ENCODE measurements at regions not wholly inside any gene's neighbourhood (a gene's known extent, or its start where the extent isn't known, plus 50 kb on each side); places are given as distances from the start of the nearest gene placed in this dataset.

DNA sequence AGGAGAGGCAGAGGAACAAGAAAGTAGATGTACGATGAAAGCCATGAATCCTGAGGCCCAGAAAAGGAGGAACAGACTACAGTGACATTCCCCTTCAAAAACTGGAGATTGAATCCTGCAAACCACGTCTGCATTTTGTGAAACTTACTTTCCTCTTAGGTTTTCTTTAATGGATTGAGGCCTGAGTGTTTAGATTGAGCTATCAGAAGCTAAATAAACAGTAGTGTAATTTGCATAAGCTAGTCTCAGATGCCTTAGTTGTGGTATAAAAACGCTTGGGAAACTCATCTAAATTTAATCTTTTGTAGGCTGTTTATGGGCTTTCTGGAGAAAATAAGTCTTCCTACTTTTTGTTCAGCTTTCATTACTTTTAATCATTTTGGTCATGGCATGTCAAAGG lies 94.8 kb upstream of the HDAC9 start:
- Histone ChIP-seq H3K4me1 (ENCODE audit: insufficient read depth, low read length, poor library complexity, severe bottlenecking) (peaks cover 32% of the 10 kb centered on the region), H3K27me3 (ENCODE audit: insufficient read depth, low read length, poor library complexity, severe bottlenecking) (no peaks in the 10 kb centered on the region), H3K4me2 (ENCODE audit: low read depth, low read length, poor library complexity, severe bottlenecking) (no peak overlapping the region), H3K79me2 (ENCODE audit: insufficient read depth, low read length) (peaks cover 76% of the 10 kb centered on the region), H4K20me1 (ENCODE audit: insufficient read depth, low read length, poor library complexity, severe bottlenecking) (peaks cover 6% of the 10 kb centered on the region), H3K4me3 (ENCODE audit: low read length, poor library complexity, severe bottlenecking) (no peak overlapping the region), H3F3A (ENCODE audit: low read depth) (no peaks in the 10 kb centered on the region), H3K9me3 (ENCODE audit: insufficient read depth, low read depth, low read length) (no peaks in the 10 kb centered on the region), H2AFZ (ENCODE audit: low read length) (no peak overlapping the region), H3K9ac (ENCODE audit: low read depth, low read length, poor library complexity, severe bottlenecking) (no peak overlapping the region), H3K36me3 (ENCODE audit: insufficient read depth, low read length) (no peaks in the 10 kb centered on the region), H3K9me2 (replicated peaks; ENCODE audit: low read depth, low read length) (no peaks in the 10 kb centered on the region)
- TF ChIP-seq, protein P1, sequence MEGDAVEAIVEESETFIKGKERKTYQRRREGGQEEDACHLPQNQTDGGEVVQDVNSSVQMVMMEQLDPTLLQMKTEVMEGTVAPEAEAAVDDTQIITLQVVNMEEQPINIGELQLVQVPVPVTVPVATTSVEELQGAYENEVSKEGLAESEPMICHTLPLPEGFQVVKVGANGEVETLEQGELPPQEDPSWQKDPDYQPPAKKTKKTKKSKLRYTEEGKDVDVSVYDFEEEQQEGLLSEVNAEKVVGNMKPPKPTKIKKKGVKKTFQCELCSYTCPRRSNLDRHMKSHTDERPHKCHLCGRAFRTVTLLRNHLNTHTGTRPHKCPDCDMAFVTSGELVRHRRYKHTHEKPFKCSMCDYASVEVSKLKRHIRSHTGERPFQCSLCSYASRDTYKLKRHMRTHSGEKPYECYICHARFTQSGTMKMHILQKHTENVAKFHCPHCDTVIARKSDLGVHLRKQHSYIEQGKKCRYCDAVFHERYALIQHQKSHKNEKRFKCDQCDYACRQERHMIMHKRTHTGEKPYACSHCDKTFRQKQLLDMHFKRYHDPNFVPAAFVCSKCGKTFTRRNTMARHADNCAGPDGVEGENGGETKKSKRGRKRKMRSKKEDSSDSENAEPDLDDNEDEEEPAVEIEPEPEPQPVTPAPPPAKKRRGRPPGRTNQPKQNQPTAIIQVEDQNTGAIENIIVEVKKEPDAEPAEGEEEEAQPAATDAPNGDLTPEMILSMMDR (conservative IDR thresholded peaks at IDR 0.05; ENCODE audit: low read length): no peak
- no peak for TF ChIP-seq EZH2phosphoT487 (IDR thresholded peaks at IDR 0.05; ENCODE audit: borderline replicate concordance)

GRCh38 chr7:18401757-18402156 lies 93.8 kb upstream of the HDAC9 start:
- Histone ChIP-seq H3K9me2 (replicated peaks; ENCODE audit: low read depth, low read length) (no peaks in the 10 kb centered on the region), H3K4me3 (ENCODE audit: low read length, poor library complexity, severe bottlenecking) (no peak overlapping the region), H3K4me2 (ENCODE audit: low read depth, low read length, poor library complexity, severe bottlenecking) (no peak overlapping the region), H3K27me3 (ENCODE audit: insufficient read depth, low read length, poor library complexity, severe bottlenecking) (no peaks in the 10 kb centered on the region), H3K4me1 (ENCODE audit: insufficient read depth, low read length, poor library complexity, severe bottlenecking) (peaks cover 37% of the 10 kb centered on the region), H3K9me3 (ENCODE audit: insufficient read depth, low read depth, low read length) (no peaks in the 10 kb centered on the region), H3K36me3 (ENCODE audit: insufficient read depth, low read length) (no peaks in the 10 kb centered on the region), H3F3A (ENCODE audit: low read depth) (no peaks in the 10 kb centered on the region), H2AFZ (ENCODE audit: low read length) (no peak overlapping the region), H4K20me1 (ENCODE audit: insufficient read depth, low read length, poor library complexity, severe bottlenecking) (peaks cover 11% of the 10 kb centered on the region), H3K79me2 (ENCODE audit: insufficient read depth, low read length) (peaks cover 69% of the 10 kb centered on the region), H3K9ac (ENCODE audit: low read depth, low read length, poor library complexity, severe bottlenecking) (no peak overlapping the region)
- TF ChIP-seq, protein P1 (conservative IDR thresholded peaks at IDR 0.05; ENCODE audit: low read length): no peak

- Histone ChIP-seq H2AFZ (ENCODE audit: low read length) (no peak overlapping the region), H3K4me1 (ENCODE audit: insufficient read depth, low read length, poor library complexity, severe bottlenecking) (peaks cover 44% of the 10 kb centered on the region), H3K9ac (ENCODE audit: low read depth, low read length, poor library complexity, severe bottlenecking) (no peak overlapping the region), H3K9me3 (ENCODE audit: insufficient read depth, low read depth, low read length) (no peaks in the 10 kb centered on the region), H3K36me3 (ENCODE audit: insufficient read depth, low read length) (no peaks in the 10 kb centered on the region), H4K20me1 (ENCODE audit: insufficient read depth, low read length, poor library complexity, severe bottlenecking) (peaks cover 11% of the 10 kb centered on the region), H3K9me2 (replicated peaks; ENCODE audit: low read depth, low read length) (no peaks in the 10 kb centered on the region), H3F3A (ENCODE audit: low read depth) (no peaks in the 10 kb centered on the region), H3K4me2 (ENCODE audit: low read depth, low read length, poor library complexity, severe bottlenecking) (no peak overlapping the region), H3K4me3 (ENCODE audit: low read length, poor library complexity, severe bottlenecking) (no peak overlapping the region), H3K27me3 (ENCODE audit: insufficient read depth, low read length, poor library complexity, severe bottlenecking) (no peaks in the 10 kb centered on the region), H3K79me2 (ENCODE audit: insufficient read depth, low read length) (peaks cover 76% of the 10 kb centered on the region)
- no peak for TF ChIP-seq EZH2phosphoT487 (IDR thresholded peaks at IDR 0.05; ENCODE audit: borderline replicate concordance)
- TF ChIP-seq, protein P1 (conservative IDR thresholded peaks at IDR 0.05; ENCODE audit: low read length): no peak
Measured at GRCh38 chr7:18402488-18403183, 92.9 kb upstream of the HDAC9 start.
